ENCODE measurements at regions not wholly inside any gene's neighbourhood (a gene's known extent, or its start where the extent isn't known, plus 50 kb on each side); places are given as distances from the start of the nearest gene placed in this dataset.
"Not testable (repeated sequence)": the region's sequence is repeated elsewhere in the genome, so short reads cannot be mapped to it uniquely, and the experiment has no call there.

- intact Hi-C loops (cut with DNase I; ENCODE audit: low total_unique reads) = no loop called here
- DNase-seq (ENCODE audit: low spot score in 2 of 2) = no peak
- TF ChIP-seq CTCF (IDR thresholded peaks at IDR 0.05) = no peak
- no peak for TF ChIP-seq POLR2A (IDR thresholded peaks at IDR 0.05)
- H3K4me3 ChIP-seq (ENCODE audit: low read depth, poor library complexity, severe bottlenecking) = no peak overlapping the region
Observed at GRCh38 chr21:14046401-14046800, 164.4 kb downstream of the LIPI start.

GRCh38 chr21:14040386-14040785, 170.4 kb downstream of the LIPI start:
- intact Hi-C loops (cut with DNase I; ENCODE audit: low total_unique reads) = no loop called here
- no peak for TF ChIP-seq CTCF (IDR thresholded peaks at IDR 0.05)
- TF ChIP-seq POLR2A (IDR thresholded peaks at IDR 0.05) = no peak
- 84 to 94% methylated on average over 2 of the region's 2 CpGs for WGBS, 2 donors
- DNase-seq (ENCODE audit: low spot score in 2 of 2) = no peak
- H3K4me3 ChIP-seq (ENCODE audit: low read depth, poor library complexity, severe bottlenecking) = no peak overlapping the region

GRCh38 chr21:14028619-14029018, 182.1 kb downstream of the LIPI start:
- intact Hi-C loops (cut with DNase I; ENCODE audit: low total_unique reads); DNase-seq (ENCODE audit: low spot score in 2 of 2); H3K4me3 ChIP-seq (ENCODE audit: low read depth, poor library complexity, severe bottlenecking): not testable (repeated sequence)
- 54 to 68% methylated on average over 2 of the region's 2 CpGs for WGBS, 2 donors

GRCh38 chr21:14027235-14027869, 183.4 kb downstream of the LIPI start:
- peak; percentile 90 to 97 for DNase-seq (ENCODE audit: low spot score in 2 of 2)
- intact Hi-C loops (cut with DNase I; ENCODE audit: low total_unique reads) = not testable (repeated sequence)
- 0 to 1% methylated on average over 13 to 25 of the region's 37 CpGs for WGBS, 2 donors
- H3K4me3 ChIP-seq (ENCODE audit: low read depth, poor library complexity, severe bottlenecking) = peak overlapping the region; percentile 25

GRCh38 chr21:14020108-14020507, 190.6 kb downstream of the LIPI start:
- intact Hi-C loops (cut with DNase I; ENCODE audit: low total_unique reads); DNase-seq (ENCODE audit: low spot score in 2 of 2); H3K4me3 ChIP-seq (ENCODE audit: low read depth, poor library complexity, severe bottlenecking): not testable (repeated sequence)
- WGBS, 2 donors = 50 to 64% methylated on average over 2 of the region's 2 CpGs

- DNase-seq (ENCODE audit: low spot score in 2 of 2); intact Hi-C loops (cut with DNase I; ENCODE audit: low total_unique reads); H3K4me3 ChIP-seq (ENCODE audit: low read depth, poor library complexity, severe bottlenecking): not testable (repeated sequence)
- WGBS, 2 donors = 91 to 94% methylated on average over 3 to 7 of the region's 7 CpGs
Observed at GRCh38 chr21:14015841-14016240, 194.9 kb downstream of the LIPI start.

- DNase-seq (ENCODE audit: low spot score in 2 of 2); intact Hi-C loops (cut with DNase I; ENCODE audit: low total_unique reads); H3K4me3 ChIP-seq (ENCODE audit: low read depth, poor library complexity, severe bottlenecking): not testable (repeated sequence)
- WGBS, 2 donors = 89 to 90% methylated on average over 9 to 10 of the region's 18 CpGs
Observed at GRCh38 chr21:14013623-14014498, 196.9 kb downstream of the LIPI start.

- intact Hi-C loops (cut with DNase I; ENCODE audit: low total_unique reads) = no loop called here
- TF ChIP-seq CTCF (IDR thresholded peaks at IDR 0.05) (no peak), POLR2A (IDR thresholded peaks at IDR 0.05) (no peak)
- H3K4me3 ChIP-seq (ENCODE audit: low read depth, poor library complexity, severe bottlenecking) = no peak overlapping the region
- DNase-seq (ENCODE audit: low spot score in 2 of 2) = no peak
- WGBS, 2 donors = 73 to 93% methylated on average over 3 to 9 of the region's 10 CpGs
Observed at GRCh38 chr21:14013056-14013603, 197.6 kb downstream of the LIPI start.
